ENCODE measurements at regions not wholly inside any gene's neighbourhood (a gene's known extent, or its start where the extent isn't known, plus 50 kb on each side); places are given as distances from the start of the nearest gene placed in this dataset.

- DNase-seq (ENCODE audit: low spot score), result no peak
- no peak for TF ChIP-seq CTCF (IDR thresholded peaks at IDR 0.05; ENCODE audit: extremely low read depth, insufficient read depth, missing control alignments)
- in situ Hi-C loops (cut with MboI; ENCODE audit: low pct_unique_long_range_greater_than_20kb, low sequenced_read_pairs, unreplicated experiment), result no loop called here
Observed at GRCh38 chr3:127124120-127124519, 68.8 kb upstream of the PRR23E start.

GRCh38 chr3:127131424-127132170 is 61.3 kb upstream of the PRR23E start:
- in situ Hi-C loops (cut with MboI; ENCODE audit: low pct_unique_long_range_greater_than_20kb, low sequenced_read_pairs, unreplicated experiment), result no loop called here
- DNase-seq (ENCODE audit: low spot score), result no peak
- TF ChIP-seq CTCF (IDR thresholded peaks at IDR 0.05; ENCODE audit: extremely low read depth, insufficient read depth, missing control alignments), result no peak

- no peak for DNase-seq (ENCODE audit: low spot score)
- no peak for TF ChIP-seq CTCF (IDR thresholded peaks at IDR 0.05; ENCODE audit: extremely low read depth, insufficient read depth, missing control alignments)
- in situ Hi-C loops (cut with MboI; ENCODE audit: low pct_unique_long_range_greater_than_20kb, low sequenced_read_pairs, unreplicated experiment), result no loop called here
Observed at GRCh38 chr3:127132876-127133275, 60.1 kb upstream of the PRR23E start.

GRCh38 chr3:127133971-127134370 is 59.0 kb upstream of the PRR23E start:
- no peak for DNase-seq (ENCODE audit: low spot score)
- in situ Hi-C loops (cut with MboI; ENCODE audit: low pct_unique_long_range_greater_than_20kb, low sequenced_read_pairs, unreplicated experiment), result no loop called here
- TF ChIP-seq CTCF (IDR thresholded peaks at IDR 0.05; ENCODE audit: extremely low read depth, insufficient read depth, missing control alignments), result no peak

- DNase-seq (ENCODE audit: low spot score), result no peak
- TF ChIP-seq CTCF (IDR thresholded peaks at IDR 0.05; ENCODE audit: extremely low read depth, insufficient read depth, missing control alignments), result no peak
- in situ Hi-C loops (cut with MboI; ENCODE audit: low pct_unique_long_range_greater_than_20kb, low sequenced_read_pairs, unreplicated experiment), result no loop called here
Observed at GRCh38 chr3:127134466-127134865, 58.5 kb upstream of the PRR23E start.

- TF ChIP-seq CTCF (IDR thresholded peaks at IDR 0.05; ENCODE audit: extremely low read depth, insufficient read depth, missing control alignments), result no peak
- DNase-seq (ENCODE audit: low spot score), result no peak
- in situ Hi-C loops (cut with MboI; ENCODE audit: low pct_unique_long_range_greater_than_20kb, low sequenced_read_pairs, unreplicated experiment), result no loop called here
Observed at GRCh38 chr3:127134887-127135240, 58.1 kb upstream of the PRR23E start.

Data from GM13977 (cell line).